Lower leg skin (tissue), 3 donors: ENCODE measurements at regions not wholly inside any gene's neighbourhood (a gene's known extent, or its start where the extent isn't known, plus 50 kb on each side); places are given as distances from the start of the nearest gene placed in this dataset.

Experiments used
- POLR2A ChIP-seq, 2 donors: fragments of 450-650 bp; IDR thresholded peaks; one replicate each; pipeline ENCODE4 v1.6.1; 2016 to 2017; ENCODE audit warnings: antibody characterized with exemption in 2 of 2, mild to moderate bottlenecking in 1 of 2, moderate library complexity in 1 of 2
- TF ChIP-seq, protein P1 (sequence below), 3 donors: fragments of 450-650 bp; IDR thresholded peaks; one replicate each; pipeline ENCODE4 v1.5.1; 2016; ENCODE audit warnings: antibody characterized with exemption in 3 of 3, mild to moderate bottlenecking in 3 of 3, moderate library complexity in 2 of 3

DNA sequence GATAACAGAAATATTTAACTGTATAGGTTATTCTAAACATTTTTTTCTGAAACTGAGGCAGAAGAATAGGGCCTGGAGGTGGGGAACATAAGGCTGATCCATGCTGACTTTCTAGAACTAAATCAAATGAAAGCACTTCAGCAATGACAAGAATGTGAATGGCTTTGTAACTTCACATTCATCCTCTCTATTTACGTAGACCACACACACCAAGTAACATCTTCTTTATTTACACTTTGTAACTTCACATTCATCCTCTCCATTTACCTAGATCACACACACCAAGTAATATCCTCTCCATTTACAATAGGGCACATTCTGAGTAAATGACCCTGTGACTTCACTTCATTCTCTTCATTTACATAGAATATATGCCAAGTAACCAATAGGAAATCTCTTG is 251.8 kb upstream of the CDH9 start:
- TF ChIP-seq, protein P1, sequence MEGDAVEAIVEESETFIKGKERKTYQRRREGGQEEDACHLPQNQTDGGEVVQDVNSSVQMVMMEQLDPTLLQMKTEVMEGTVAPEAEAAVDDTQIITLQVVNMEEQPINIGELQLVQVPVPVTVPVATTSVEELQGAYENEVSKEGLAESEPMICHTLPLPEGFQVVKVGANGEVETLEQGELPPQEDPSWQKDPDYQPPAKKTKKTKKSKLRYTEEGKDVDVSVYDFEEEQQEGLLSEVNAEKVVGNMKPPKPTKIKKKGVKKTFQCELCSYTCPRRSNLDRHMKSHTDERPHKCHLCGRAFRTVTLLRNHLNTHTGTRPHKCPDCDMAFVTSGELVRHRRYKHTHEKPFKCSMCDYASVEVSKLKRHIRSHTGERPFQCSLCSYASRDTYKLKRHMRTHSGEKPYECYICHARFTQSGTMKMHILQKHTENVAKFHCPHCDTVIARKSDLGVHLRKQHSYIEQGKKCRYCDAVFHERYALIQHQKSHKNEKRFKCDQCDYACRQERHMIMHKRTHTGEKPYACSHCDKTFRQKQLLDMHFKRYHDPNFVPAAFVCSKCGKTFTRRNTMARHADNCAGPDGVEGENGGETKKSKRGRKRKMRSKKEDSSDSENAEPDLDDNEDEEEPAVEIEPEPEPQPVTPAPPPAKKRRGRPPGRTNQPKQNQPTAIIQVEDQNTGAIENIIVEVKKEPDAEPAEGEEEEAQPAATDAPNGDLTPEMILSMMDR (IDR thresholded peaks at IDR 0.05) = no peak
- TF ChIP-seq POLR2A (IDR thresholded peaks at IDR 0.05) = no peak
